ENCODE measurements at regions not wholly inside any gene's neighbourhood (a gene's known extent, or its start where the extent isn't known, plus 50 kb on each side); places are given as distances from the start of the nearest gene placed in this dataset.

DNA sequence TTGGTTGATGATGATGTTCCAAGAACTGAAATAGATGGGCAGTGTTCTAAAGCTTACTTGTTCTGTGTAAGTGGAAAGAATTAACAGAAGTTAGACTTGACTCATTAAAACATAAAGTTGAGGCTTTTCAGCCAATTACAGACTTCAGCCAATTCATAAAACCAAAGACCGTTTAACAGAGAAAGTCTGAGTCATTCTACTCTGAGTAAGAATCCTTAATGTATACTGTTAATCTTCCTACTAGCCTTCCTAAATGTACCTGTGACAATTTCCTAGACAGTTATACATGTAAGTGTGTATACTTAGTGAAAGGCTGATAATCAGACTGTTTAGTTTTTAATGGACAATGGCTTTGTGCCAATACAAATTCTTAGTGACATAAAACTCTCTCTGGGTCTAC lies 681.0 kb downstream of the RPL10L start:
- BruUV-seq (replicated peaks) = no TSS peak
- ATAC-seq (no peak), DNase-seq (ENCODE audit: low read depth, low spot score) (no peak)
- ChIA-PET POLR2A (no interaction called here), CTCF (no interaction called here), RAD21 (ENCODE audit: low non-redundant PET in 1 of 2, low total read pairs in 2 of 2, uncharacterized antibody in 2 of 2, unreplicated experiment in 2 of 2) (no interaction called here)
- TF ChIP-seq, protein P1, sequence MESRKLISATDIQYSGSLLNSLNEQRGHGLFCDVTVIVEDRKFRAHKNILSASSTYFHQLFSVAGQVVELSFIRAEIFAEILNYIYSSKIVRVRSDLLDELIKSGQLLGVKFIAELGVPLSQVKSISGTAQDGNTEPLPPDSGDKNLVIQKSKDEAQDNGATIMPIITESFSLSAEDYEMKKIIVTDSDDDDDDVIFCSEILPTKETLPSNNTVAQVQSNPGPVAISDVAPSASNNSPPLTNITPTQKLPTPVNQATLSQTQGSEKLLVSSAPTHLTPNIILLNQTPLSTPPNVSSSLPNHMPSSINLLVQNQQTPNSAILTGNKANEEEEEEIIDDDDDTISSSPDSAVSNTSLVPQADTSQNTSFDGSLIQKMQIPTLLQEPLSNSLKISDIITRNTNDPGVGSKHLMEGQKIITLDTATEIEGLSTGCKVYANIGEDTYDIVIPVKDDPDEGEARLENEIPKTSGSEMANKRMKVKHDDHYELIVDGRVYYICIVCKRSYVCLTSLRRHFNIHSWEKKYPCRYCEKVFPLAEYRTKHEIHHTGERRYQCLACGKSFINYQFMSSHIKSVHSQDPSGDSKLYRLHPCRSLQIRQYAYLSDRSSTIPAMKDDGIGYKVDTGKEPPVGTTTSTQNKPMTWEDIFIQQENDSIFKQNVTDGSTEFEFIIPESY (IDR thresholded peaks at IDR 0.05; ENCODE audit: extremely low read depth, insufficient replicate concordance, low read length) = no peak
- TF ChIP-seq TCF7L2 (IDR thresholded peaks at IDR 0.05; ENCODE audit: borderline replicate concordance, extremely low read depth, insufficient read depth, insufficient read length) = no peak
- TF ChIP-seq FOSL1 (IDR thresholded peaks at IDR 0.05; ENCODE audit: low read depth) = no peak
- TF ChIP-seq, protein P2, sequence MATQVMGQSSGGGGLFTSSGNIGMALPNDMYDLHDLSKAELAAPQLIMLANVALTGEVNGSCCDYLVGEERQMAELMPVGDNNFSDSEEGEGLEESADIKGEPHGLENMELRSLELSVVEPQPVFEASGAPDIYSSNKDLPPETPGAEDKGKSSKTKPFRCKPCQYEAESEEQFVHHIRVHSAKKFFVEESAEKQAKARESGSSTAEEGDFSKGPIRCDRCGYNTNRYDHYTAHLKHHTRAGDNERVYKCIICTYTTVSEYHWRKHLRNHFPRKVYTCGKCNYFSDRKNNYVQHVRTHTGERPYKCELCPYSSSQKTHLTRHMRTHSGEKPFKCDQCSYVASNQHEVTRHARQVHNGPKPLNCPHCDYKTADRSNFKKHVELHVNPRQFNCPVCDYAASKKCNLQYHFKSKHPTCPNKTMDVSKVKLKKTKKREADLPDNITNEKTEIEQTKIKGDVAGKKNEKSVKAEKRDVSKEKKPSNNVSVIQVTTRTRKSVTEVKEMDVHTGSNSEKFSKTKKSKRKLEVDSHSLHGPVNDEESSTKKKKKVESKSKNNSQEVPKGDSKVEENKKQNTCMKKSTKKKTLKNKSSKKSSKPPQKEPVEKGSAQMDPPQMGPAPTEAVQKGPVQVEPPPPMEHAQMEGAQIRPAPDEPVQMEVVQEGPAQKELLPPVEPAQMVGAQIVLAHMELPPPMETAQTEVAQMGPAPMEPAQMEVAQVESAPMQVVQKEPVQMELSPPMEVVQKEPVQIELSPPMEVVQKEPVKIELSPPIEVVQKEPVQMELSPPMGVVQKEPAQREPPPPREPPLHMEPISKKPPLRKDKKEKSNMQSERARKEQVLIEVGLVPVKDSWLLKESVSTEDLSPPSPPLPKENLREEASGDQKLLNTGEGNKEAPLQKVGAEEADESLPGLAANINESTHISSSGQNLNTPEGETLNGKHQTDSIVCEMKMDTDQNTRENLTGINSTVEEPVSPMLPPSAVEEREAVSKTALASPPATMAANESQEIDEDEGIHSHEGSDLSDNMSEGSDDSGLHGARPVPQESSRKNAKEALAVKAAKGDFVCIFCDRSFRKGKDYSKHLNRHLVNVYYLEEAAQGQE (IDR thresholded peaks at IDR 0.05; ENCODE audit: low read depth) = no peak
- no peak for TF ChIP-seq ELF1 (IDR thresholded peaks at IDR 0.05; ENCODE audit: borderline replicate concordance, low read depth)
- no peak overlapping the region for H2AFZ ChIP-seq (ENCODE audit: low read depth, low read length, poor library complexity, severe bottlenecking)
- no peaks in the 10 kb centered on the region for H3K9me2 ChIP-seq (ENCODE audit: insufficient read depth)
- intact Hi-C loops (cut with micrococcal nuclease) = no loop called here
- no peaks in the 10 kb centered on the region for H3K79me2 ChIP-seq (ENCODE audit: insufficient read depth, low read length)
- no peak overlapping the region for H3K9ac ChIP-seq (ENCODE audit: low read length)
- no peak overlapping the region for H3K27ac ChIP-seq (ENCODE audit: low read depth, low read length)
- no peaks in the 10 kb centered on the region for H3K4me1 ChIP-seq (ENCODE audit: control insufficient read depth in 1 of 2, insufficient read depth in 2 of 2, low read length in 2 of 2)
- H3K36me3 ChIP-seq (ENCODE audit: control insufficient read depth in 1 of 2, insufficient read depth in 2 of 2, low read length in 2 of 2) = no peaks in the 10 kb centered on the region
- H3K4me3 ChIP-seq (replicated peaks in 1 of 2; ENCODE audit: low read depth in 1 of 2, low read length in 2 of 2) = no peak overlapping the region
- no peaks in the 10 kb centered on the region for H3K27me3 ChIP-seq (ENCODE audit: insufficient read depth, low read length)
- H3K4me2 ChIP-seq (ENCODE audit: low read length) = no peak overlapping the region
- no peaks in the 10 kb centered on the region; a peak in 2 of 4 replicates for H3K9me3 ChIP-seq (ENCODE audit: control insufficient read depth in 1 of 2, insufficient read depth in 1 of 2, low read depth in 1 of 2, low read length in 2 of 2)
- no peaks in the 10 kb centered on the region for H4K20me1 ChIP-seq (ENCODE audit: insufficient read depth)
